CD4-positive, CD25-positive, alpha-beta regulatory T cell (primary cell): ENCODE measurements at regions not wholly inside any gene's neighbourhood (a gene's known extent, or its start where the extent isn't known, plus 50 kb on each side); places are given as distances from the start of the nearest gene placed in this dataset.

Source experiments
- ATAC-seq, 2 donors: fragments of 150-1000 bp; cut with Tn5 transposase; one replicate each; pipeline ENCODE4 v1.10.0; 2021; ENCODE audit warnings: low read depth in 2 of 2, moderate number of reproducible peaks in 2 of 2, moderate library complexity in 1 of 2
- DNase-seq, 3 donors: peaks; one replicate each; pipeline versions ENCODE4 v3.0.0 to v3.0.0-alpha.2; 2012 to 2022; ENCODE audit warnings: mixed read lengths in 1 of 3
- H3K27ac ChIP-seq: one replicate; pipeline ENCODE4 v1.7.0; 2013; ENCODE audit warnings: mild to moderate bottlenecking, low read length; ENCODE audit not compliant: insufficient read depth, poor library complexity, severe bottlenecking
- H3K27me3 ChIP-seq: one replicate; pipeline ENCODE4 v1.7.0; 2013; ENCODE audit warnings: low read length; ENCODE audit not compliant: control insufficient read depth, insufficient read depth
- H3K36me3 ChIP-seq: one replicate; pipeline ENCODE4 v1.7.0; 2013; ENCODE audit warnings: mild to moderate bottlenecking, low read length, moderate library complexity; ENCODE audit not compliant: control insufficient read depth, insufficient read depth
- H3K4me1 ChIP-seq: 2 replicates; pipeline ENCODE4 v1.7.0; 2013; ENCODE audit warnings: mild to moderate bottlenecking, low read length; ENCODE audit not compliant: insufficient read depth, control insufficient read depth, poor library complexity, severe bottlenecking
- H3K4me3 ChIP-seq: one replicate; pipeline ENCODE4 v1.7.0; 2013; ENCODE audit warnings: low read depth, mild to moderate bottlenecking, low read length, moderate library complexity
- H3K9me3 ChIP-seq, 2 experiments: 1 replicate in 1 of 2; 2 replicates in 1 of 2; pipeline ENCODE4 v1.7.0; 2013; ENCODE audit warnings: low read length in 2 of 2, mild to moderate bottlenecking in 1 of 2, moderate library complexity in 1 of 2; ENCODE audit not compliant: control insufficient read depth in 2 of 2
- H3K27ac Mint-ChIP-seq, 3 donors: one replicate each; pipeline ENCODE4 v1.8.0; 2020 to 2022; ENCODE audit warnings: mild to moderate bottlenecking in 3 of 3, mixed read lengths in 3 of 3, moderate library complexity in 2 of 3
- H3K27me3 Mint-ChIP-seq: one replicate; pipeline ENCODE4 v1.8.0; 2022; ENCODE audit warnings: mild to moderate bottlenecking, mixed read lengths
- H3K36me3 Mint-ChIP-seq: one replicate; pipeline ENCODE4 v1.8.0; 2020; ENCODE audit warnings: mixed read lengths
- H3K4me1 Mint-ChIP-seq, 4 donors: one replicate each; pipeline ENCODE4 v1.8.0; 2020 to 2022; ENCODE audit warnings: mixed read lengths in 4 of 4, mild to moderate bottlenecking in 1 of 4
- H3K4me3 Mint-ChIP-seq, 4 donors: one replicate each; pipeline ENCODE4 v1.8.0; 2020 to 2022; ENCODE audit warnings: mild to moderate bottlenecking in 4 of 4, mixed read lengths in 4 of 4, moderate library complexity in 3 of 4
- H3K9me3 Mint-ChIP-seq, 7 donors: one replicate each; pipeline ENCODE4 v1.8.0; 2020 to 2022; ENCODE audit warnings: mixed read lengths in 7 of 7, mild to moderate bottlenecking in 3 of 7, moderate library complexity in 2 of 7

- H3K36me3 Mint-ChIP-seq: no peaks in the 10 kb centered on the region
- H3K4me3 ChIP-seq: no peak overlapping the region
- H3K4me3 Mint-ChIP-seq: no peak overlapping the region
- H3K9me3 ChIP-seq: no peaks in the 10 kb centered on the region
- H3K9me3 Mint-ChIP-seq: peaks cover 0 to 10% (median 0%) of the 10 kb centered on the region in 7 donors
- no peak overlapping the region for H3K27ac Mint-ChIP-seq
- H3K27ac ChIP-seq: no peak overlapping the region
- no peak for ATAC-seq
- no peaks in the 10 kb centered on the region for H3K27me3 Mint-ChIP-seq
- no peak for DNase-seq
- no peaks in the 10 kb centered on the region for H3K27me3 ChIP-seq
- no peaks in the 10 kb centered on the region for H3K4me1 Mint-ChIP-seq
- no peaks in the 10 kb centered on the region for H3K36me3 ChIP-seq
- H3K4me1 ChIP-seq: no peaks in the 10 kb centered on the region
Measured at GRCh38 chr14:101019541-101019940, 116.0 kb upstream of the RTL1 start.

- H3K27ac Mint-ChIP-seq: no peak overlapping the region
Measured at GRCh38 chr14:101019990-101020710, 116.6 kb upstream of the RTL1 start.

GRCh38 chr14:101020834-101021370 is 117.4 kb upstream of the RTL1 start:
- Histone ChIP-seq H3K9me3 (no peaks in the 10 kb centered on the region), H3K27me3 (no peaks in the 10 kb centered on the region), H3K4me3 (no peak overlapping the region), H3K36me3 (no peaks in the 10 kb centered on the region), H3K4me1 (no peaks in the 10 kb centered on the region), H3K27ac (no peak overlapping the region)
- Mint-ChIP-seq H3K4me1 (no peaks in the 10 kb centered on the region), H3K27me3 (no peaks in the 10 kb centered on the region), H3K4me3 (no peak overlapping the region), H3K27ac (no peak overlapping the region), H3K9me3 (peaks cover 0 to 10% (median 0%) of the 10 kb centered on the region in 7 donors), H3K36me3 (no peaks in the 10 kb centered on the region)
- ATAC-seq (no peak), DNase-seq (no peak)

More at GRCh38 chr14:101019990-101020710, 116.6 kb upstream of the RTL1 start:
- H3K4me3 ChIP-seq: no peak overlapping the region
- H3K36me3 ChIP-seq: no peaks in the 10 kb centered on the region
- H3K4me1 ChIP-seq: no peaks in the 10 kb centered on the region
- H3K36me3 Mint-ChIP-seq: no peaks in the 10 kb centered on the region
- no peaks in the 10 kb centered on the region for H3K27me3 Mint-ChIP-seq
- no peaks in the 10 kb centered on the region for H3K9me3 ChIP-seq
- H3K4me3 Mint-ChIP-seq: no peak overlapping the region
- H3K27me3 ChIP-seq: no peaks in the 10 kb centered on the region
- peaks cover 0 to 10% (median 0%) of the 10 kb centered on the region in 7 donors for H3K9me3 Mint-ChIP-seq
- ATAC-seq (no peak), DNase-seq (no peak)
- no peak overlapping the region for H3K27ac ChIP-seq
- no peaks in the 10 kb centered on the region for H3K4me1 Mint-ChIP-seq

DNA sequence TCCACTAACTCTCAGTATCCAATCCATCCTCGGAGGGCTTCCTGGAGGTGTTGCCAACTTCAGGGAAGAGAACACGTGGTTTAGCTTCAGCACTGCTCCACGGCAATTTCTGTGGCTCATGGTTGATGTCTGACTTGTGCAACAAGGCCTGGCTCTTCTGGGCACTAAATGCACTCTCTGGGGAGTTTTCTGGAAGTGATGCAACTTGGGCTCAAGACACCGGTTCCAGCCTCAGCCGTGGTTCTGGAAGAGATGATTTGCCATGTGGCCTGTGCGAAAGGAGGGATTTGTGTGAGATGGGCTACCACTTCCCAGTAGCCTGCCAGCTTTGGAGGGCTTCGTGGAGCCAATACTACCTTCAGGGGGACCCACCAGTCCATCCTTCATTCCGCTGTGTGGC is 118.6 kb upstream of the RTL1 start:
- H3K36me3 ChIP-seq: no peaks in the 10 kb centered on the region
- H3K4me1 ChIP-seq: no peaks in the 10 kb centered on the region
- Mint-ChIP-seq H3K4me1 (no peaks in the 10 kb centered on the region), H3K9me3 (peaks cover 0 to 10% (median 0%) of the 10 kb centered on the region in 7 donors), H3K36me3 (no peaks in the 10 kb centered on the region), H3K27me3 (no peaks in the 10 kb centered on the region), H3K27ac (no peak overlapping the region), H3K4me3 (no peak overlapping the region)
- no peaks in the 10 kb centered on the region for H3K27me3 ChIP-seq
- no peak overlapping the region for H3K27ac ChIP-seq
- H3K9me3 ChIP-seq: no peaks in the 10 kb centered on the region
- ATAC-seq (no peak), DNase-seq (no peak)
- H3K4me3 ChIP-seq: no peak overlapping the region

DNA sequence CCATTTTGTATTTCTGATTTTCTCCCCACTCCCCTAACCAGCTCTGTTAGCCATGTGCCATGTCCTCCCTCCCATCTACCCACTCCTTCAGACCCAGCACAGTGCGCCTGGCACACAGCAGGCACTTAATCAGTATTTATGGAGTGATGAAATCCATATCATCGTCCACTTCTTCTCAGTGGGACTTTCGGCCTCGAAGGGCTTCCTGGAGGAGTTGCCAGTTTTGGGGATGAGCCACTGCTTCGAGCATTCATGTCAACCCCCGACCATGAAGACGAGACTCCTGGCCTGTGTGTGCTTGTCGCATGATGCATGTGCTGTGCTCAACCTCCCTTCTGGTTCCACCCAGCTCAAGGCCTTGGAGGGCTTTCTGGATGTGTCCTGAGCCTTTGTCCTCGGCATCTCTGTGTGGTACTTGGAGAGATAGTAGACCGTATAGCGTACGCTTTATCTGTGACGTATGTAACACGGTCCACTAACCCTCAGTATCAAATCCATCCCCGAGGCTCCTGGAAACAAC is 119.5 kb upstream of the RTL1 start:
- H3K27ac ChIP-seq: no peak overlapping the region
- no peak overlapping the region for H3K27ac Mint-ChIP-seq

DNA sequence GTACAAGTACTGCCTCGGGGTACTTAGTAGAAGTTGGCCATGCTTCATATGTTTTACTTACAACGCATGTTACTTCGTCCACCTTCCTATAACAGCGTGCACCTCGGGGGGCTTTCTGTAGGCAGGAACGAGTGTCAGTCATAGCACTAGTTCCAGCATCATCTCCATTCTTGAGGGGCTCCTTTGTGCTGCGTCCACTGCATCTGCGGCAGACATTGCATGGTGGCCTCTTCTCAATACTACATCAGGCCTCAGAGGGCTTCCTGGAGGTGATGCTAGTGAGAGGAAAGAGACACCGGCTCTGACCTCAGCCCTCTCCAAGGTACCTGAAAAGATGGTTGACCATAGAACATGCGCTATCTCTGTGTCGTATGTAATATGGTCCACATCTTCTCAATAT is 121.2 kb upstream of the RTL1 start:
- Histone ChIP-seq H3K4me3 (no peak overlapping the region), H3K36me3 (no peaks in the 10 kb centered on the region), H3K9me3 (no peaks in the 10 kb centered on the region), H3K4me1 (no peaks in the 10 kb centered on the region), H3K27ac (no peak overlapping the region), H3K27me3 (no peaks in the 10 kb centered on the region)
- Mint-ChIP-seq H3K36me3 (no peaks in the 10 kb centered on the region), H3K27me3 (no peaks in the 10 kb centered on the region), H3K4me1 (no peaks in the 10 kb centered on the region), H3K27ac (no peak overlapping the region), H3K4me3 (no peak overlapping the region), H3K9me3 (peaks cover 0 to 7% (median 0%) of the 10 kb centered on the region in 7 donors)
- no peak for DNase-seq
- no peak for ATAC-seq

More for the DNA sequence above, 119.5 kb upstream of the RTL1 start:
- Histone ChIP-seq H3K36me3 (no peaks in the 10 kb centered on the region), H3K27me3 (no peaks in the 10 kb centered on the region), H3K4me1 (no peaks in the 10 kb centered on the region), H3K9me3 (no peaks in the 10 kb centered on the region), H3K4me3 (no peak overlapping the region)
- ATAC-seq (no peak), DNase-seq (no peak)
- H3K27me3 Mint-ChIP-seq: no peaks in the 10 kb centered on the region
- H3K9me3 Mint-ChIP-seq: peaks cover 0 to 10% (median 0%) of the 10 kb centered on the region in 7 donors
- H3K36me3 Mint-ChIP-seq: no peaks in the 10 kb centered on the region
- H3K4me1 Mint-ChIP-seq: no peaks in the 10 kb centered on the region
- no peak overlapping the region for H3K4me3 Mint-ChIP-seq

- no peaks in the 10 kb centered on the region for H3K4me1 ChIP-seq
- no peaks in the 10 kb centered on the region for H3K4me1 Mint-ChIP-seq
- H3K4me3 ChIP-seq: no peak overlapping the region
- H3K27me3 Mint-ChIP-seq: no peaks in the 10 kb centered on the region
- H3K27ac ChIP-seq: no peak overlapping the region
- no peak for DNase-seq
- no peaks in the 10 kb centered on the region for H3K36me3 Mint-ChIP-seq
- H3K9me3 Mint-ChIP-seq: peaks cover 0 to 7% (median 0%) of the 10 kb centered on the region in 7 donors
- no peak for ATAC-seq
- H3K9me3 ChIP-seq: no peaks in the 10 kb centered on the region
- H3K27ac Mint-ChIP-seq: no peak overlapping the region
- H3K27me3 ChIP-seq: no peaks in the 10 kb centered on the region
- no peaks in the 10 kb centered on the region for H3K36me3 ChIP-seq
- H3K4me3 Mint-ChIP-seq: peak overlapping the region in 1 of 4 donors; percentile 38
Measured at GRCh38 chr14:101025131-101025530, 121.6 kb upstream of the RTL1 start.

GRCh38 chr14:101025696-101026095 is 122.2 kb upstream of the RTL1 start:
- Histone ChIP-seq H3K36me3 (no peaks in the 10 kb centered on the region), H3K9me3 (no peaks in the 10 kb centered on the region), H3K4me1 (no peaks in the 10 kb centered on the region), H3K27me3 (no peaks in the 10 kb centered on the region), H3K27ac (no peak overlapping the region), H3K4me3 (no peak overlapping the region)
- H3K4me3 Mint-ChIP-seq: no peak overlapping the region
- DNase-seq (no peak), ATAC-seq (no peak)
- H3K9me3 Mint-ChIP-seq: peaks cover 0 to 3% (median 0%) of the 10 kb centered on the region in 7 donors
- no peak overlapping the region for H3K27ac Mint-ChIP-seq
- no peaks in the 10 kb centered on the region for H3K4me1 Mint-ChIP-seq
- no peaks in the 10 kb centered on the region for H3K36me3 Mint-ChIP-seq
- H3K27me3 Mint-ChIP-seq: no peaks in the 10 kb centered on the region
